ENCODE measurements at regions not wholly inside any gene's neighbourhood (a gene's known extent, or its start where the extent isn't known, plus 50 kb on each side); places are given as distances from the start of the nearest gene placed in this dataset.

GRCh38 chr4:18194278-18194677 lies 172.7 kb upstream of the LCORL start:
- Mint-ChIP-seq H3K4me1 (peaks cover 11% of the 10 kb centered on the region), H3K27ac (ENCODE audit: unreplicated experiment) (no peak overlapping the region), H3K9me3 (no peaks in the 10 kb centered on the region), H3K4me3 (no peak overlapping the region), H3K36me3 (ENCODE audit: low read depth) (no peaks in the 10 kb centered on the region), H3K27me3 (ENCODE audit: low read depth) (peaks cover 3% of the 10 kb centered on the region)
- DNase-seq (ENCODE audit: low read depth, low spot score): no peak
- TF ChIP-seq CTCF (conservative IDR thresholded peaks at IDR 0.05): no peak

GRCh38 chr4:18192901-18193300 lies 171.3 kb upstream of the LCORL start:
- DNase-seq (ENCODE audit: low read depth, low spot score): no peak
- H3K36me3 Mint-ChIP-seq (ENCODE audit: low read depth): no peaks in the 10 kb centered on the region
- TF ChIP-seq CTCF (conservative IDR thresholded peaks at IDR 0.05): no peak
- H3K27ac Mint-ChIP-seq (ENCODE audit: unreplicated experiment): no peak overlapping the region
- H3K4me3 Mint-ChIP-seq: no peak overlapping the region
- peaks cover 7% of the 10 kb centered on the region for H3K27me3 Mint-ChIP-seq (ENCODE audit: low read depth)
- no peaks in the 10 kb centered on the region for H3K9me3 Mint-ChIP-seq
- peaks cover 11% of the 10 kb centered on the region for H3K4me1 Mint-ChIP-seq

GRCh38 chr4:18185491-18185890 lies 163.9 kb upstream of the LCORL start:
- Mint-ChIP-seq H3K4me3 (no peak overlapping the region), H3K9me3 (no peaks in the 10 kb centered on the region), H3K36me3 (ENCODE audit: low read depth) (no peaks in the 10 kb centered on the region), H3K4me1 (no peaks in the 10 kb centered on the region), H3K27me3 (ENCODE audit: low read depth) (peaks cover 12% of the 10 kb centered on the region), H3K27ac (ENCODE audit: unreplicated experiment) (no peak overlapping the region)
- DNase-seq (ENCODE audit: low read depth, low spot score): no peak
- TF ChIP-seq CTCF (conservative IDR thresholded peaks at IDR 0.05): no peak

GRCh38 chr4:18180892-18181291 lies 159.3 kb upstream of the LCORL start:
- no peaks in the 10 kb centered on the region for H3K4me1 Mint-ChIP-seq
- H3K9me3 Mint-ChIP-seq: no peaks in the 10 kb centered on the region
- H3K27me3 Mint-ChIP-seq (ENCODE audit: low read depth): peaks cover under 1% of the 10 kb centered on the region
- no peak for DNase-seq (ENCODE audit: low read depth, low spot score)
- no peaks in the 10 kb centered on the region for H3K36me3 Mint-ChIP-seq (ENCODE audit: low read depth)
- no peak for TF ChIP-seq CTCF (conservative IDR thresholded peaks at IDR 0.05)
- no peak overlapping the region for H3K4me3 Mint-ChIP-seq
- no peak overlapping the region for H3K27ac Mint-ChIP-seq (ENCODE audit: unreplicated experiment)

GRCh38 chr4:18180122-18180521 lies 158.6 kb upstream of the LCORL start:
- DNase-seq (ENCODE audit: low read depth, low spot score): no peak
- TF ChIP-seq CTCF (conservative IDR thresholded peaks at IDR 0.05): no peak
- Mint-ChIP-seq H3K4me3 (no peak overlapping the region), H3K4me1 (no peaks in the 10 kb centered on the region), H3K36me3 (ENCODE audit: low read depth) (no peaks in the 10 kb centered on the region), H3K27me3 (ENCODE audit: low read depth) (no peaks in the 10 kb centered on the region), H3K27ac (ENCODE audit: unreplicated experiment) (no peak overlapping the region), H3K9me3 (no peaks in the 10 kb centered on the region)

- H3K27ac Mint-ChIP-seq (ENCODE audit: unreplicated experiment): no peak overlapping the region
- H3K9me3 Mint-ChIP-seq: peaks cover 5% of the 10 kb centered on the region
- no peaks in the 10 kb centered on the region for H3K36me3 Mint-ChIP-seq (ENCODE audit: low read depth)
- TF ChIP-seq CTCF (conservative IDR thresholded peaks at IDR 0.05): no peak
- no peaks in the 10 kb centered on the region for H3K4me1 Mint-ChIP-seq
- no peak overlapping the region for H3K4me3 Mint-ChIP-seq
- DNase-seq (ENCODE audit: low read depth, low spot score): no peak
- no peaks in the 10 kb centered on the region for H3K27me3 Mint-ChIP-seq (ENCODE audit: low read depth)
Observed at GRCh38 chr4:18171896-18172295, 150.3 kb upstream of the LCORL start.
